BJ (cell line): ENCODE measurements at regions not wholly inside any gene's neighbourhood (a gene's known extent, or its start where the extent isn't known, plus 50 kb on each side); places are given as distances from the start of the nearest gene placed in this dataset.

Experiments used
- CTCF ChIA-PET: fragments of 350-600 bp; formaldehyde crosslinking; extraction: SDS; loops from one replicate; lab custom pipeline; 2021; ENCODE audit warnings: antibody characterized with exemption, inconsistent platforms; lab: Yijun Ruan, JAX
- POLR2A ChIA-PET: fragments of 300-600 bp; sonication (Branson Sonifier 250); formaldehyde crosslinking; extraction: SDS; loops from one replicate; lab custom pipeline; 2021; ENCODE audit warnings: antibody characterized with exemption; lab: Charles Lee
- DNase-seq: peaks from one replicate; pipeline ENCODE4 v3.0.0-alpha.2; 2011; ENCODE audit warnings: low read depth
- H3K27me3 ChIP-seq: 2 replicates; pipeline ENCODE4 v1.6.0; 2011; ENCODE audit warnings: low read length; ENCODE audit not compliant: control insufficient read depth, insufficient read depth
- H3K36me3 ChIP-seq: 2 replicates; pipeline ENCODE4 v1.5.1; 2011; ENCODE audit warnings: low read length; ENCODE audit not compliant: control insufficient read depth, insufficient read depth
- H3K4me3 ChIP-seq: 2 replicates; pipeline ENCODE4 v1.5.1; 2011; ENCODE audit warnings: low read depth, mild to moderate bottlenecking, control low read depth, low read length
- CTCF ChIP-seq: IDR thresholded peaks from 2 replicates; pipeline ENCODE4 v1.5.1; 2011; ENCODE audit warnings: low read depth, mild to moderate bottlenecking, control low read depth, inconsistent platforms, low read length, moderate library complexity; ENCODE audit not compliant: insufficient read depth

DNA sequence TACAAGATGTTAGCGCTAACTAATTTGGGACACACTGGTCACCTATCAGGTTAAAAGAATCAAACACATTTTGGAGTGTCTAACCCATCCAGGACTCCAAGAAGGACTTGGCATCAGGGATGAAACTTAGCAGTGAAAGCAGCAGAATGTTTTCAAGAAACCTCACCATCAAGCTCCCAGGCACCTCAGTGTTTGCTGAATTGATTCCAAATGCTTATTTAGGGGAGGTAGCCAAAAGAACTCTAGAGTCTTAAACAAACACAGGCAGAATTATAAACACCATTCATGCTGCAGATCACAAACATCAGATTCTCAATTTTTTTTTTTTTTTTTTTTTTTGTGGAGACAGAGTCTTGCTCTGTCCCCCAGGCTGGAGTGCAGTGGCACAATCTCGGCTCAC is 122.8 kb upstream of the UXS1 start:
- no peak for TF ChIP-seq CTCF
- ChIA-PET CTCF (no interaction called here), POLR2A (no interaction called here)
- H3K4me3 ChIP-seq = no peak overlapping the region
- no peak for DNase-seq
- H3K36me3 ChIP-seq = no peaks in the 10 kb centered on the region
- no peaks in the 10 kb centered on the region for H3K27me3 ChIP-seq

DNA sequence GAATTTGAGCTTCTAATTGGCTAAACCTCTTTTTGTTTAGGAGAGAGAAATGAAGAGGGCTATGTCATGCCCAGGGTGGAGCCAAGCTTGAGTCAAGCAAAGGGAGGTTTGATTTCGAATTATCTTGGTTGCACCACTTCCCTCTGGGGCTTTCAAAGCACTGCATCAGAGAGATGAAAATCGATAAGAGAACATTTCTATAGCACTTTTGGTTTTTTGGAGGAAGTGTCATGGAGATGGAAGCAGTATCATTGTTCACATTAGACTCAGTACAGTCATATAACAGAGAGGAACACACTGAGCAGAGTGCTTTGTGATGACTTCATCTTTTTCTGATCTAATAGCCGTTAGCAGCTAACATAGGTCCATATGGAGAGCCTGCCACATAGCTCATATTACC is 120.3 kb upstream of the UXS1 start:
- no peak for DNase-seq
- H3K36me3 ChIP-seq = no peaks in the 10 kb centered on the region
- no peaks in the 10 kb centered on the region for H3K27me3 ChIP-seq
- H3K4me3 ChIP-seq = no peak overlapping the region
- POLR2A ChIA-PET = no interaction called here
- CTCF ChIA-PET = no interaction called here
- TF ChIP-seq CTCF = no peak

- Histone ChIP-seq H3K36me3 (no peaks in the 10 kb centered on the region), H3K4me3 (no peak overlapping the region), H3K27me3 (no peaks in the 10 kb centered on the region)
- CTCF ChIA-PET = no interaction called here
- no peak for DNase-seq
- no peak for TF ChIP-seq CTCF
- POLR2A ChIA-PET = no interaction called here
Observed at GRCh38 chr2:106311041-106311370, 116.9 kb upstream of the UXS1 start.

DNA sequence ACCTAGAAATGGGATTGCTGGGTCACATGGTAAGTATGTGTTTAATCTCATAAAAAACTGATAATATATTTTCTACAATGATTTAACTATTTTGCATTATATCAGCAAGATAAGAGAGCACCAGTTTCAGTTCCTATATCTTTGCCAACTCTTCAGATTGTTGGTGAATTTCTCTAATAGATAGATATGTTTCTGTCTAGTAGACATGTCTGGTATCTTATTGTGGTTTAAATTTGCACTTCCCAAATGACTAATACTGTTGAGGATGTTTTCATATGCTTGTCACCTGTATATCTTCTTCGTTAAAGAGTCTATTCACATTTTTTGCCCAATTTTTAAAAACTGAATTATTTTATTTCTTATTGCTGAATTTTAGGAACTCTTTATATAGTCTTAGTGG is 113.8 kb upstream of the UXS1 start:
- TF ChIP-seq CTCF = no peak
- Histone ChIP-seq H3K27me3 (no peaks in the 10 kb centered on the region), H3K36me3 (no peaks in the 10 kb centered on the region), H3K4me3 (no peak overlapping the region)
- POLR2A ChIA-PET = no interaction called here
- CTCF ChIA-PET = no interaction called here
- DNase-seq = no peak

DNA sequence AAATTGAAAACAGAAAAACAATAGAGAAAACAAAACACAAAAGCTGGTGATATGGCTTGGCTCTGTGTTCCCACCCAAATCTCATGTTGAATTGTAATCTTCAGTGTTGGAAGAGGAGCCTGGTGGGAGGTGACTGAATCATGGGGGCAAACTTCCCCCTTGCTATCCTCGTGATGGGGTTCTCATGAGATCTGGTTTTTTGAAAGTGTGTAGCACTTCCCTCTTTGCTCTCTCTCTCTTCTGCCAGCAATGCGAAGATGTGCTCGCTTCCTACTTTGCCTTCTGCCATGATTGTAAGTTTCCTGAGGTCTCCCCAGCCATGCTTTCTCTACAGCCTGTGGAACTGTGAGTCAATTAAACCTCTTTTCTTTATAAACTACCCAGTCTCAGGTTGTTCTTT is 112.3 kb upstream of the UXS1 start:
- DNase-seq = no peak
- ChIA-PET POLR2A (no interaction called here), CTCF (no interaction called here)
- no peak overlapping the region for H3K4me3 ChIP-seq
- H3K36me3 ChIP-seq = no peaks in the 10 kb centered on the region
- H3K27me3 ChIP-seq = no peaks in the 10 kb centered on the region
- TF ChIP-seq CTCF = no peak
